ENCODE measurements at regions not wholly inside any gene's neighbourhood (a gene's known extent, or its start where the extent isn't known, plus 50 kb on each side); places are given as distances from the start of the nearest gene placed in this dataset.
"Not testable (repeated sequence)": the region's sequence is repeated elsewhere in the genome, so short reads cannot be mapped to it uniquely, and the experiment has no call there.

DNA sequence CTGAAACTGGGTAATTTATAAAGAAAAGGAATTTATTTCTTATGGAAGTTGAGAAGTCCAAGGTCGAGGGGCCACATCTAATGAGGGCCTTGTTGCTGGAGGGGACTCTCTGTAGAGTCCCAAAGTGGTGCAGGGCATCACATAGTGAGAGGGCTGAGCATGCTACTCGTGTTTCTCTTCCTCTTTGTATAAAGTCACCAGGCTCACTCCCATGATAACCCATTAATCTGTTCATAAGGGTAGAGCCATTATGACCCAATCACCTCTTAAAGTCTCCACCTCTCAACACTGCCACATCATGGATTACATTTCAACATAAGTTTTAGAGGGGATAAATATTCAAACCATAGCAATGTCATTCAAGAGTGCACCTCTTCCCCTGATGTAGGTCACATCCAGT lies 79.1 kb upstream of the ATP2B1 start:
- no peak for DNase-seq

DNA sequence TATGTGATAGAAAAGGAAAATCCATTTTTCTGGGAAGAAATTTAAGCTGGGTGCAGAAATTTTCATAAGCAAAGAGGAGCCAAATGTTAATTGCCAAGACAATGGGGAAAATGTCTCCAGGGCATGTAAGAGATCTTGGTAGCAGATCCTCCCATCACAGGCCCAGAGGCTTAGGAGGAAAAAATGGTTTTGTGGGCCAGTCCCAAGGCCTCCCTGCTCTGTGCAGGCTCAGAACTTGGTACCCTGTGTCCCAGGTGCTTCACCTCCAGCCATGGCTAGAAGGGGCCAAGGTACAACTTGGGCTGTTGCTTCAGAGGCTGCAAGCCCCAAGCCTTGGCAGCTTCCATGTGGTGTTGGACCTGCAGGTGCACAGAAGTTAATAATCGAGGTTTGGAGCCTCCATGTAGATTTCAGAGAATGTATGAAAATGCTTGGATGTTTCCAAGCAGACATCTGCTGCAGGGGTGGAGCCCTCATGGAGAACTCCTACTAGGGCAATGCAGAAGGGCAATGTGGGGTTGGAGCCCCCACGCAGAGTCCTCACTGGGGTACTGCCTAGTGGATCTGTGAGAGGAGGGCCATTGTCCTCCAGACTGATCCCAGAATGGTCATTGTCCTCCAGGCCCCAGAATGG lies 77.7 kb upstream of the ATP2B1 start:
- no peak for DNase-seq

GRCh38 chr12:89783359-89784060 lies 74.9 kb upstream of the ATP2B1 start:
- DNase-seq, result peak; percentile 9

DNA sequence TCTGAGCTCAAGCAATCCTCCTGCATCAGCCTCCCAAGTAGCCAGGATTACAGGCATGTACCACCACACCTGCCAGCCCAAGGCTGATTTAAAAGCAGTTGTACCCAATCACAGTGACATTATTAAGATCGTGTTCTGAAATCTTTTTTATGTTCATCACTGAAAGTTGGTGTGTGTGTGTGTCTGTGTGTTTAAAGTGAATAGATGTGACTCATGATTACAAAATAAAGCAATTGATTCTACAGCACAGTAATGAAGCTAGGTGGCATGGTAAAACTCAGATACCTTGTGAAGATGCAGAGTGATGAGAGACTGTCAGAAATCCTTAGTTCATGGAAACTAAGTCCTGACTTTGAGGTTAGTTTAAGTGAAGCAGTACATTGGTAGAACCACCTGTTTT lies 74.2 kb upstream of the ATP2B1 start:
- DNase-seq, result no peak

GRCh38 chr12:89781946-89782550 lies 73.4 kb upstream of the ATP2B1 start:
- DNase-seq, result no peak

GRCh38 chr12:89781156-89781555 lies 72.5 kb upstream of the ATP2B1 start:
- peak; percentile 33 for DNase-seq

GRCh38 chr12:89779090-89779489 lies 70.5 kb upstream of the ATP2B1 start:
- no peak for DNase-seq

DNA sequence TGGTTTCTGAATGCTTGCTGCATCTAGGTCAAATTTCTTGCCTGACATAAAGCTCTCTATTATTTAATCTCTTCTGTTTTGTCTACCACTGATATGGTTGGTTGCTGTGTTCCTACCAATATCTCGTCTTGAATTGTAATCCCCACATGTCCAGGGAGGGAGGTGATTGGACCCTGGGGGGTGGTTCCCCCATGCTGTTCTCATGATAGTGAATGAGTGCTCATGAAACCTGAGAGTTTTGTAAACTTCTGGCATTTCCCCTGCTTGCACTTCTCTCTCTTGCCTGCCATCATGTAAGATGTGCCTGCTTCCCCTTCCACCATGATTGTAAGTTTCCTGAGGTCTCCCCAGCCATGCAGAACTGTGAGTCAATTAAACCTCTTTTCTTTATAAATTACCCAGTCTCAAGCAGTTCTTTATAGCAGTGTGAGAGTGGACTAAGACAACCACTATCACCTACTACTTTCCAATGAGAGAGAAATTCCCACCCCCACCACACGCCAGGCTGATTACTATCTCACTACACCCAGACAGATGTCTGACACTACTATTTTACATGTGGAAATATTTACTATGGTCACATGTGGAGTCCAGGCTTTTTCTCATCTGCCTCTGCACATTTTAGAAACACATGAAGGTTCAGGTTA lies 69.2 kb upstream of the ATP2B1 start:
- DNase-seq, result no peak

- no peak for DNase-seq
Measured at GRCh38 chr12:89775986-89776365, 67.3 kb upstream of the ATP2B1 start.

- no peak for DNase-seq
Measured at GRCh38 chr12:89775063-89775985, 66.7 kb upstream of the ATP2B1 start.

GRCh38 chr12:89774645-89775044 lies 66.0 kb upstream of the ATP2B1 start:
- DNase-seq, result no peak

GRCh38 chr12:89770391-89770790 lies 61.8 kb upstream of the ATP2B1 start:
- no peak for DNase-seq

DNA sequence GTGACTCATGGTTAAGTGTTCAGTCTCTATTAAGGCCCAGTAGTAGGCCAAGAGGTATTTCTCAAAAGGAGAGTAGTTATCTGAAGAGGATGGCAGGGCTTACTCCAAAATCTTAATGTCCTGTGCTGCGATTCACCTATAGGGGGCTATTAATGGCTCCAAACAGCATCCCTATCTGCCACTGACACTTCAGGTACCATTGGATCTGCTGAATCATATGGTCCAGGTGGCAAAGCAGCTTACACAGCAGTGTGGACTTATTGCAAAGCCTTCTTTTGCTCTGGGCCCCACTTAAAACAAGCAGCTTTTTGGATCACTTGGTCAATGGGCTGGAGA lies 60.8 kb upstream of the ATP2B1 start:
- no peak for DNase-seq

- peak; percentile 56 for DNase-seq
Measured at GRCh38 chr12:89768586-89769482, 60.2 kb upstream of the ATP2B1 start.

DNA sequence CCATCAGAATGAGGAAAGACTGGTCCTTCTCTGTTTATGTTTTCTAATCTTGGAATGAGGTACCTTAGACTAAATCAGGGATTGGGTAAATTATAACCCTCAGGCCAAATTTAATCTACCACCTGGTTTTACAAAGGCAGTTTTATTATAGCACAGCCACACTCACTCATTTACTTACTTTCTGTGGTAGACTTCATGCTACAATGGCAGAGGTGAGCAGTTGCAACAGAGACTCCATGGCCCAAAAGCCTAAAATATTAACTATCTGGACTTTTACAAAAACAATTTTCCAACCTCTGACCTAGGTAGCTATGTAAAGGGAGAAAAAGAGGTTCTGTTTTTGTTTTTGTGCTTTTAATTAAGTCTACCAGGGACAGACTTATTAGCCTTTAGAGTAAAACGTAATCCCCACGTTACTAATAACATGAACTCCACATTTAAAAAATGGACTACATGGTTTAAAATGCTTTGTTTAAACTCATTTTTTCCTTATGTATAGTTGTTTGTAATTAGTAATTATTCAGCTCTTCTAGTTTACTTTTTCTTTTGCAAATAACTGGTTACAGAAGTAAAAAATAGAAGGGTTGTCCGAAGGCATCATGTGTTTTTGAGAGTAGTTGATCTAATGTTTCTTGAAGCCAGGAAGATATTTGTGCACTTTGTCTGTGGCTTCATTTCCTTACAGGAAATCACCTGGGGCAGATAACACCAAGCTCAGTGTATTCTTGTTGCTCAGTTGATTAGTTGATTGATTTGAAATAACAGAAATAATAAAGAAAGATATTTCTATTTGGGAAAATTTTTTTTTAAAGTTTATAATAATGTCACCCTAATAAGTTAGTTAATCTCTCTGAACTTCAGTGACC lies 57.6 kb upstream of the ATP2B1 start:
- DNase-seq, result no peak

- not testable (repeated sequence) for DNase-seq
Measured at GRCh38 chr12:89764164-89764563, 55.5 kb upstream of the ATP2B1 start.

GRCh38 chr12:89762498-89763170 lies 54.0 kb upstream of the ATP2B1 start:
- no peak for DNase-seq

- peak; percentile 68 for DNase-seq
Measured at GRCh38 chr12:89760783-89761182, 52.1 kb upstream of the ATP2B1 start.
